Stimulated activated naive B cell treated with anti-CD40 and anti-IgM and Interleukin-4, amounts not matched to agents 10 μg/mL and 1 μg/mL and 100 μg/mL, for 72 hours (primary cell): ENCODE measurements at regions not wholly inside any gene's neighbourhood (a gene's known extent, or its start where the extent isn't known, plus 50 kb on each side); places are given as distances from the start of the nearest gene placed in this dataset.
"Not testable (repeated sequence)": the region's sequence is repeated elsewhere in the genome, so short reads cannot be mapped to it uniquely, and the experiment has no call there.

ENCODE experiments used
- ATAC-seq, 2 donors: fragments of 150-1000 bp; cut with Tn5 transposase; replicated peaks; 2 replicates each; pipeline ENCODE4 v1.10.0; 2021; ENCODE audit warnings: moderate library complexity in 1 of 2
- DNase-seq: peaks from one replicate; pipeline ENCODE4 v3.0.0; 2021
- H3K27ac Mint-ChIP-seq: one replicate; pipeline ENCODE4 v1.8.0; 2022; ENCODE audit warnings: mild to moderate bottlenecking, mixed read lengths
- H3K27me3 Mint-ChIP-seq, 2 donors: one replicate each; pipeline ENCODE4 v1.8.0; 2022; ENCODE audit warnings: mixed read lengths in 2 of 2
- H3K36me3 Mint-ChIP-seq, 2 donors: one replicate each; pipeline ENCODE4 v1.8.0; 2022; ENCODE audit warnings: mixed read lengths in 2 of 2, mild to moderate bottlenecking in 1 of 2
- H3K4me1 Mint-ChIP-seq, 2 donors: one replicate each; pipeline ENCODE4 v1.8.0; 2022; ENCODE audit warnings: mixed read lengths in 2 of 2, mild to moderate bottlenecking in 1 of 2
- H3K4me3 Mint-ChIP-seq, 2 donors: one replicate each; pipeline ENCODE4 v1.8.0; 2022; ENCODE audit warnings: mild to moderate bottlenecking in 2 of 2, mixed read lengths in 2 of 2, moderate library complexity in 1 of 2
- H3K9me3 Mint-ChIP-seq, 2 donors: one replicate each; pipeline ENCODE4 v1.8.0; 2022; ENCODE audit warnings: mixed read lengths in 2 of 2, mild to moderate bottlenecking in 1 of 2

- DNase-seq (no peak), ATAC-seq (no peak)
- Mint-ChIP-seq H3K27ac (no peak overlapping the region), H3K4me1 (no peaks in the 10 kb centered on the region), H3K27me3 (no peaks in the 10 kb centered on the region), H3K36me3 (no peaks in the 10 kb centered on the region), H3K4me3 (no peak overlapping the region), H3K9me3 (no peaks in the 10 kb centered on the region)
Observed at GRCh38 chr5:107005161-107005560, 665.6 kb downstream of the EFNA5 start.

GRCh38 chr5:107002115-107002514 lies 668.6 kb downstream of the EFNA5 start:
- ATAC-seq (no peak), DNase-seq (no peak)
- Mint-ChIP-seq H3K27ac (no peak overlapping the region), H3K9me3 (peaks cover 4 to 9% of the 10 kb centered on the region in 2 donors), H3K27me3 (no peaks in the 10 kb centered on the region), H3K4me1 (no peaks in the 10 kb centered on the region), H3K36me3 (no peaks in the 10 kb centered on the region), H3K4me3 (no peak overlapping the region)

DNA sequence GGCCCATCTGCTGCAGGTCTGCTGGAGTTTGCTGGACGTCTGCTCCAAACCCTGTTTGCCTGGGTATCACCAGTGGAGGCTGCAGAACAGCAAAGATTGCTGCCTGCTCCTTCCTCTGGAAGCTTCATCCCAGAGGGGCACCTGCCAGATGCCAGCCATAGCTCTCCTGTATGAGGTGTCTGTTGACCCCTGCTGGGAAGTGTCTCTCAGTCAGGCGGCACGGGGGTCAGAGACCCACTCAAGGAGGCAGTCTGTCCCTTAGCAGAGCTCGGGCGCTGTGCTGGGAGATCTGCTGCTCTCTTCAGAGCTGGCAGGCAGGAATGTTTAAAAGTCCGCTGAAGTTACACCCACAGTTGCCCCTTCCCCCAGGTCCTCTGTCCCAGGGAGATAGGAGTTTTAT lies 671.2 kb downstream of the EFNA5 start:
- H3K9me3 Mint-ChIP-seq, result peaks cover 4 to 11% of the 10 kb centered on the region in 2 donors
- not testable (repeated sequence) for H3K4me3 Mint-ChIP-seq, H3K27me3 Mint-ChIP-seq, H3K4me1 Mint-ChIP-seq, ATAC-seq, H3K36me3 Mint-ChIP-seq, H3K27ac Mint-ChIP-seq, DNase-seq

DNA sequence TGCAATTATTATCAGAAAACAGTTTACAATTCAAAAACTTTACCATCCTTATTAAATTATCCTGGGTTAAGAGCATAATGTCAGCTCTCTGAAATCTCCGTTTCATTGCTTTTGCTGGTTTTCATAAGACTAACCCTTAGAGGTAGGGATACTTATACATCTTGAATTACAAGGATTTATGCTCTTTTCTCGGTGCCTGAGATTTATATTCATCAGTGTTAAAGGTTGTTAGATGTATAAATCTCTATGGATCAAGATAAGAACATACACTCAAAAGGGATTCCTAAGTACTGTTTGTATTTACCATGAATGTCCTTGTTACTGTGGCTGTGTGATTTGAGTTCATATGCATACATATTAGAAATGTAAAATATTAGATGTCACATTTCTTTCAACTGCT lies 684.7 kb downstream of the EFNA5 start:
- no peaks in the 10 kb centered on the region for H3K4me1 Mint-ChIP-seq
- peaks cover 1 to 3% of the 10 kb centered on the region in 2 donors for H3K9me3 Mint-ChIP-seq

DNA sequence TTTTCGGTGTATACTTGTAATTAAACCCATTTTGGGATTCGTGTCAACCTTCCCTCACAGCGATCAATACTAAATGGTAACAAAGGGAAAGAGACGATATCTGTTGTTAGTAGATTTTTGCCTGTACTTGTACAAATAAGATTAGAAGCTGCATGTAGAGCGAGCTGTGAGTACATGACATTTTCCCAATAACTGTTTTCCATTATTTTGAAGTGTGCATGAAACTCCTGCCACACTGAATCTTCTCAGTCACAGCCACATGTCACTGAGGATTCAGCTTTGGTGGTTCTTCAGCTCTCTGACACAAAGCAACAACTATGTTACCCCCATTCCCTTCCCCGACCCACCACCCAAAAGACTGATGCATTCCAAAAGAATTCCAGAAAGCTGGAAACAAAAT lies 685.6 kb downstream of the EFNA5 start:
- no peaks in the 10 kb centered on the region for H3K27me3 Mint-ChIP-seq
- no peak overlapping the region for H3K4me3 Mint-ChIP-seq
- no peak for ATAC-seq
- peaks cover 3 to 4% of the 10 kb centered on the region in 2 donors for H3K9me3 Mint-ChIP-seq
- no peaks in the 10 kb centered on the region for H3K36me3 Mint-ChIP-seq
- no peak for DNase-seq
- no peaks in the 10 kb centered on the region for H3K4me1 Mint-ChIP-seq
- no peak overlapping the region for H3K27ac Mint-ChIP-seq

More for the DNA sequence above, 684.7 kb downstream of the EFNA5 start:
- no peaks in the 10 kb centered on the region for H3K27me3 Mint-ChIP-seq
- H3K36me3 Mint-ChIP-seq, result no peaks in the 10 kb centered on the region
- no peak overlapping the region for H3K27ac Mint-ChIP-seq
- ATAC-seq (no peak), DNase-seq (no peak)
- no peak overlapping the region for H3K4me3 Mint-ChIP-seq

GRCh38 chr5:106979178-106979577 lies 691.6 kb downstream of the EFNA5 start:
- not testable (repeated sequence) for H3K4me3 Mint-ChIP-seq, DNase-seq, H3K27me3 Mint-ChIP-seq, H3K36me3 Mint-ChIP-seq, H3K9me3 Mint-ChIP-seq, H3K27ac Mint-ChIP-seq, ATAC-seq, H3K4me1 Mint-ChIP-seq

- DNase-seq, ATAC-seq, H3K9me3 Mint-ChIP-seq, H3K36me3 Mint-ChIP-seq, H3K27me3 Mint-ChIP-seq, H3K4me3 Mint-ChIP-seq, H3K4me1 Mint-ChIP-seq, H3K27ac Mint-ChIP-seq: not testable (repeated sequence)
Observed at GRCh38 chr5:106978582-106979165, 692.1 kb downstream of the EFNA5 start.

DNA sequence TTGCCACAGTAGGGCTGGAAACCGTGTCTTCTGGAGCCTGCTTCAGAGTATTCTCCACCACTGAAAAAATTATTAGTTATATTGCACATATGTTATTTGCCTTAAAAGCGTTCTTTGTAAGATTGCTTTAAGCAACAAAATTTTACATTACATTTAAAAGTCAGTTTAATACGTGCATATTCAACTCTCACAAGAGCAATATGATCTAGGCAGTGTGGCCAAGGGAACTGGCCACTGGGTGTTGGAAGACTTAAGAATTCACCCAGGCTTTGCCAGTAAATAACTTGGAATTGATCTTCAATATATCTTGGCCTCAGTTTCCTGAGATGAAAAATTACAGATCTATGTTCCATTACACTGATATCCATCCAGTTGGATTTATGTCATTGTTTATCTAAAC lies 694.4 kb downstream of the EFNA5 start:
- Mint-ChIP-seq H3K9me3 (peaks cover 1 to 4% of the 10 kb centered on the region in 2 donors), H3K4me1 (no peaks in the 10 kb centered on the region), H3K27me3 (no peaks in the 10 kb centered on the region), H3K36me3 (no peaks in the 10 kb centered on the region), H3K27ac (no peak overlapping the region), H3K4me3 (no peak overlapping the region)
- DNase-seq (no peak), ATAC-seq (no peak)

GRCh38 chr5:106974272-106974671 lies 696.5 kb downstream of the EFNA5 start:
- no peaks in the 10 kb centered on the region for H3K4me1 Mint-ChIP-seq
- ATAC-seq (no peak), DNase-seq (no peak)
- H3K36me3 Mint-ChIP-seq, result no peaks in the 10 kb centered on the region
- no peak overlapping the region for H3K27ac Mint-ChIP-seq
- no peaks in the 10 kb centered on the region for H3K9me3 Mint-ChIP-seq
- no peak overlapping the region for H3K4me3 Mint-ChIP-seq
- H3K27me3 Mint-ChIP-seq, result no peaks in the 10 kb centered on the region

DNA sequence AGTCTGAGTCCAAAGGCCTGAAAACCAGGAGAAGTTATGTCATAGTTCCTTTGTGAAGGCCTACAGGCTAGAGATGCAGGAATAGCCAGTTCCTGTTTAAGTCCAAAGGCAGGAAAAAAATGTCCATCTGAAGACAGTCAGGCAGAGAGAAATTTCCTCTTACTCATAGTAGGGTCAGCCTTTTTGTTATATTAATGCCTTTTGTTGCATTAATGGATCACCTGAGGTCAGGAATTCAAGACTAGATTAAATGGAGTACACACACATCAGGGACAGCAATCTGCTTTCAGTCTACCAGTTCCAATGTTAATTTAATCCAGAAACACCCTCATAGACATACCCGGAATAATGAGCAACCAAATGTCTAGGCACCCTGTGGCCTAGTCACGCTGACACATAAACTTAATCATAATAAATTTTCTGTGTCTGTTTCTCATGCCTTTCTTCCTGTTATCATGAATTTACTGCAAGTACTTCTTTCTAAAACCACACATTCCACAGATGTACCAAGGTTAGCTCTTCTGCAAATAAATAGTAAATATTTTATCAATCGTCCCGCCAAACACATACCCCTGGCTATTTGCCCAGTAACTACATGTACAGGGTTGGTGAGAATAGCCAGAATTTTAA lies 703.9 kb downstream of the EFNA5 start:
- Mint-ChIP-seq H3K4me1 (no peaks in the 10 kb centered on the region), H3K9me3 (peaks cover 0 to 5% of the 10 kb centered on the region in 2 donors), H3K27ac (no peak overlapping the region), H3K27me3 (no peaks in the 10 kb centered on the region), H3K4me3 (no peak overlapping the region), H3K36me3 (no peaks in the 10 kb centered on the region)
- ATAC-seq, result no peak
- no peak for DNase-seq

DNA sequence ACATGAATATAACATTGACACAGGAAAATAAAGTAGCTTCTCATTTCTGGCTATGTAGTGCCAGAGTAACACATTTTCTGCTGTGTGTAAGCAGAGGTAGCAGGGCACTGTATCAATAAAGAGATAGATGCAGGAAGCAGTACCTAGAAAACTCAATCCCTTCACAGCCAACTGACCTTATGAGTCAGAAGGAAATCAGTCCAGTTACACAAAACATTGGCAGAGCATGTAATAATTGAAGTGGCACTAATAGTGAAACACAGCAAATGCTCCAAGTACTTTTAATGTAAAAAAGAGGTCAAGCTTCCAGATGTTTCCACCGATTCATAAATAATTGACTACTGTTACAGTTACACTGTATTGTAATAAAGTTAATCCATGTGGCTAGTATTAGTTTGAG lies 706.6 kb downstream of the EFNA5 start:
- ATAC-seq, result no peak
- Mint-ChIP-seq H3K27me3 (no peaks in the 10 kb centered on the region), H3K4me3 (no peak overlapping the region), H3K27ac (no peak overlapping the region), H3K36me3 (no peaks in the 10 kb centered on the region), H3K4me1 (no peaks in the 10 kb centered on the region), H3K9me3 (peaks cover 0 to 5% of the 10 kb centered on the region in 2 donors)
- no peak for DNase-seq

DNA sequence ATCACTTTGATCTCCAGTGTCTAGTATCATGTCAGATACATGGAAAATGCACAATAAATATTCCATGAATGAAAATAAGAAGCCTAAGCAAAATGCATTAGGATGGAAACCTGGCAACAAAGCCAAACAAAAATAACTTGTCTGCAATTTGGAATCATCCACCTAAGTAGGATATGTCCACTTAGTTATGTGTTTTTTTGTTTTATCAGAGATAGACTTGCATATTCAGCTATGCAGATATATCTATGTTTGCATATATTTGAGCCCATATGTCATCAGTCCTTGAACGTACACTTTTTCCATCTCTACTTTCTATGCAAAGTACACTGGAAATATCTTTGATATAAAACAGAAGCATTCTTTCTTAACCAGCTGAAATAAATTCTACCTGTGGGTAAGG lies 707.1 kb downstream of the EFNA5 start:
- ATAC-seq, result no peak
- H3K9me3 Mint-ChIP-seq, result peaks cover 0 to 5% of the 10 kb centered on the region in 2 donors
- no peaks in the 10 kb centered on the region for H3K4me1 Mint-ChIP-seq
- no peak for DNase-seq
- H3K36me3 Mint-ChIP-seq, result no peaks in the 10 kb centered on the region
- no peaks in the 10 kb centered on the region for H3K27me3 Mint-ChIP-seq
- no peak overlapping the region for H3K27ac Mint-ChIP-seq
- H3K4me3 Mint-ChIP-seq, result no peak overlapping the region

- no peaks in the 10 kb centered on the region for H3K4me1 Mint-ChIP-seq
- H3K27ac Mint-ChIP-seq, result no peak overlapping the region
Observed at GRCh38 chr5:106962464-106963230, 708.1 kb downstream of the EFNA5 start.

GRCh38 chr5:106959387-106959786 lies 711.4 kb downstream of the EFNA5 start:
- H3K9me3 Mint-ChIP-seq, result peaks cover 0 to 2% of the 10 kb centered on the region in 2 donors
- H3K4me1 Mint-ChIP-seq, result no peaks in the 10 kb centered on the region
- H3K27me3 Mint-ChIP-seq, result no peaks in the 10 kb centered on the region
- ATAC-seq, result no peak
- no peaks in the 10 kb centered on the region for H3K36me3 Mint-ChIP-seq
- no peak for DNase-seq
- no peak overlapping the region for H3K27ac Mint-ChIP-seq
- no peak overlapping the region for H3K4me3 Mint-ChIP-seq

More at GRCh38 chr5:106962464-106963230, 708.1 kb downstream of the EFNA5 start:
- ATAC-seq (no peak), DNase-seq (no peak)
- Mint-ChIP-seq H3K36me3 (no peaks in the 10 kb centered on the region), H3K27me3 (no peaks in the 10 kb centered on the region), H3K4me3 (no peak overlapping the region), H3K9me3 (peaks cover 0 to 5% of the 10 kb centered on the region in 2 donors)

DNA sequence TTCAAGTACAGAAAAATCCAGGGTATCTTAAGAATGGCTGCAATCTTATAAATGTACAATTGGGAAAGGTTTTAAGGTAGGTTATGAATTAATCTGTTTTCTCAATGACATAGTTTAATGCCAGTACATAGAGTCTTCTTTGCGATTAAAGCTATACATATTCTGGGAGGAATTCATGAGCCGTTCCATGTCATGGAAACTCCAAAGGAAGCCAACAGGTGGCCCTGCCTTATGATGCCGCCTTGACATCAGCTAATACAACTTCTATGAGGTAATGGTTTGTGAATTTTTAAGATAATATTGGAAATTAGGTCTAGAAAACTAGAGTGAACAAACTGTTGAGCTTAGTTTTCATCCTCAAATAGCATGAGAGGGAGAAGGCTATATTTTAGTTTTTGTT lies 713.4 kb downstream of the EFNA5 start:
- H3K4me3 Mint-ChIP-seq, result no peak overlapping the region
- H3K4me1 Mint-ChIP-seq, result no peaks in the 10 kb centered on the region
- no peak for ATAC-seq
- H3K27me3 Mint-ChIP-seq, result no peaks in the 10 kb centered on the region
- DNase-seq, result no peak
- no peak overlapping the region for H3K27ac Mint-ChIP-seq
- H3K9me3 Mint-ChIP-seq, result peaks cover 0 to 2% of the 10 kb centered on the region in 2 donors
- H3K36me3 Mint-ChIP-seq, result no peaks in the 10 kb centered on the region
